HG03039 (cell line): ENCODE measurements at regions not wholly inside any gene's neighbourhood (a gene's known extent, or its start where the extent isn't known, plus 50 kb on each side); places are given as distances from the start of the nearest gene placed in this dataset.

Source experiments
- ATAC-seq: cut with Tn5 transposase; IDR thresholded peaks from one replicate; pipeline ENCODE4 v1.9.1; 2021; ENCODE audit warnings: mild to moderate bottlenecking, moderate library complexity; ENCODE audit not compliant: unreplicated experiment

GRCh38 chr13:39856714-39857113 is 201.3 kb downstream of the COG6 start:
- ATAC-seq: no peak

- no peak for ATAC-seq
Measured at GRCh38 chr13:39858794-39859193, 203.3 kb downstream of the COG6 start.

- ATAC-seq: no peak
Measured at GRCh38 chr13:39859898-39860297, 204.4 kb downstream of the COG6 start.

- ATAC-seq: no peak
Measured at GRCh38 chr13:39862900-39863299, 207.4 kb downstream of the COG6 start.

- no peak for ATAC-seq
Measured at GRCh38 chr13:39864221-39864620, 208.8 kb downstream of the COG6 start.

GRCh38 chr13:39866722-39867121 is 211.3 kb downstream of the COG6 start:
- ATAC-seq: no peak

- no peak for ATAC-seq
Measured at GRCh38 chr13:39867807-39868206, 212.3 kb downstream of the COG6 start.

- no peak for ATAC-seq
Measured at GRCh38 chr13:39870197-39870747, 214.8 kb downstream of the COG6 start.

GRCh38 chr13:39874331-39875053 is 219.0 kb downstream of the COG6 start:
- no peak for ATAC-seq

- no peak for ATAC-seq
Measured at GRCh38 chr13:39875111-39875987, 219.9 kb downstream of the COG6 start.

- no peak for ATAC-seq
Measured at GRCh38 chr13:39876258-39876657, 220.8 kb downstream of the COG6 start.

GRCh38 chr13:39877134-39877533 is 221.7 kb downstream of the COG6 start:
- ATAC-seq: no peak

GRCh38 chr13:39879286-39880035 is 224.0 kb downstream of the COG6 start:
- ATAC-seq: no peak

GRCh38 chr13:39881383-39881782 is 225.9 kb downstream of the COG6 start:
- ATAC-seq: no peak

GRCh38 chr13:39881887-39882286 is 226.4 kb downstream of the COG6 start:
- no peak for ATAC-seq

- no peak for ATAC-seq
Measured at GRCh38 chr13:39884166-39884565, 228.7 kb downstream of the COG6 start.

- no peak for ATAC-seq
Measured at GRCh38 chr13:39886336-39886735, 230.9 kb downstream of the COG6 start.

- ATAC-seq: no peak
Measured at GRCh38 chr13:39887387-39887786, 231.9 kb downstream of the COG6 start.

GRCh38 chr13:39888865-39889810 is 233.7 kb downstream of the COG6 start:
- ATAC-seq: no peak

GRCh38 chr13:39890537-39890936 is 235.1 kb downstream of the COG6 start:
- ATAC-seq: no peak
